Upper lobe of right lung (tissue), 1 donor: ENCODE measurements at regions not wholly inside any gene's neighbourhood (a gene's known extent, or its start where the extent isn't known, plus 50 kb on each side); places are given as distances from the start of the nearest gene placed in this dataset.

Source experiments
- ATAC-seq: fragments of 200-7000 bp; cut with Tn5 transposase; one replicate; pipeline ENCODE4 v1.9.1; 2020; ENCODE audit warnings: mild to moderate bottlenecking, moderate library complexity
- DNase-seq: peaks from one replicate; pipeline ENCODE4 v3.0.0-alpha.2; 2020
- H3K27ac ChIP-seq: fragments of 200-600 bp; one replicate; pipeline ENCODE4 v1.8.0; 2022
- H3K27me3 ChIP-seq: fragments of 200-600 bp; one replicate; pipeline ENCODE4 v1.8.0; 2022; ENCODE audit warnings: mild to moderate bottlenecking
- H3K36me3 ChIP-seq: fragments of 200-600 bp; one replicate; pipeline ENCODE4 v1.8.0; 2022
- H3K4me1 ChIP-seq: fragments of 200-600 bp; one replicate; pipeline ENCODE4 v1.8.0; 2022
- H3K4me3 ChIP-seq: fragments of 200-600 bp; one replicate; pipeline ENCODE4 v1.8.0; 2022; ENCODE audit warnings: mild to moderate bottlenecking
- H3K9me3 ChIP-seq: fragments of 200-600 bp; one replicate; pipeline ENCODE4 v1.8.0; 2022
- CTCF ChIP-seq: fragments of 200-600 bp; IDR thresholded peaks from one replicate; pipeline ENCODE4 v1.8.0; 2022; ENCODE audit warnings: antibody characterized with exemption
- intact Hi-C: fragments of 100-400 bp; cut with DNase I; formaldehyde crosslinking; loops from one replicate; pipeline ENCODE4 v1.11.0; 2022
- donor health status: DM: no; HTN: yes; CAD: no; lungs with severe emphysema.

GRCh38 chr2:142536966-142537365 lies 340.5 kb upstream of the KYNU start:
- no peak for TF ChIP-seq CTCF
- Histone ChIP-seq H3K36me3 (no peaks in the 10 kb centered on the region), H3K4me3 (no peak overlapping the region), H3K27me3 (no peaks in the 10 kb centered on the region), H3K27ac (no peak overlapping the region), H3K9me3 (no peaks in the 10 kb centered on the region), H3K4me1 (no peaks in the 10 kb centered on the region)
- no peak for ATAC-seq
- intact Hi-C loops = no loop called here
- DNase-seq = no peak

DNA sequence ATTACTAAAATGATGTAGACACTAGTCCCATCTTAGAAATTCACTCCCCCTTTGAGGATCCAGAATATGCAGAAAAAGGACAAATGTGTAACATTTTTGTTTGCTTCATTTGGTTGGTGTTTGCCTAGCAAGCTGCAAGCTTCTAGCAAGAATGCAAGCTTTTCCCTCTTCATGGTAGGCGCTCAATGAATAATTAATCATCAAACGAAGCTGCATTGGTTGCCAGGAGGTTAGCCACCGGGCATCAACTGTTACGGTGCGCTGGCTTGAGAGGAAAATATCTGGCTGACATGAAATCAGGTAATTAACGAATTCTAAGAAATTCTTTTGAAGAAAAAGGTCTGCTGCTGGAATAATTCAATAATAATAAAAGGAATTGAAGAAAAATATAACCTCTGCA lies 341.0 kb upstream of the KYNU start:
- intact Hi-C loops = no loop called here
- H3K4me1 ChIP-seq = no peaks in the 10 kb centered on the region
- ATAC-seq (no peak), DNase-seq (no peak)
- H3K36me3 ChIP-seq = no peaks in the 10 kb centered on the region
- H3K27ac ChIP-seq = no peak overlapping the region
- no peaks in the 10 kb centered on the region for H3K27me3 ChIP-seq
- no peaks in the 10 kb centered on the region for H3K9me3 ChIP-seq
- TF ChIP-seq CTCF = no peak
- no peak overlapping the region for H3K4me3 ChIP-seq

GRCh38 chr2:142535311-142535710 lies 342.2 kb upstream of the KYNU start:
- no peak for TF ChIP-seq CTCF
- Histone ChIP-seq H3K4me3 (no peak overlapping the region), H3K36me3 (no peaks in the 10 kb centered on the region), H3K27me3 (no peaks in the 10 kb centered on the region), H3K4me1 (no peaks in the 10 kb centered on the region), H3K9me3 (no peaks in the 10 kb centered on the region), H3K27ac (no peak overlapping the region)
- ATAC-seq (no peak), DNase-seq (no peak)
- intact Hi-C loops = no loop called here

DNA sequence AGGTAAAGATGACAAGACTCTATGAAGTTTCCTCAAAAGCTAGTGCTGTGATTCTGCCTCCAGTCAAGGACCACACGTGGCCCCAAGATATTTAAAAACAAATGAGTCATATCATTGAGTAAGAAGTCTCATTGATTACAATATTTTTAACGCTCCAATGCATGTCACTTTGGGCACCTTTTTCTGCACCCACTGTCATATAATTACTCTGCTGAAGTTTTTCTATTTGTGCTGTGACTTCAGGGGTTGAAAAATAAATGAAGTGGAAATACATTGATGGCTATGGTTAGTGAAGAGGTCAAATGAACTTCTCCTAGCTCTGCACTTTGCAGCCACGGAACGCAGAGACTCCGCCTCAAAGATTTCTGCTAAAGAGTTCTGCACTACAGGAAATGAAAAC lies 344.3 kb upstream of the KYNU start:
- ATAC-seq (no peak), DNase-seq (no peak)
- no peaks in the 10 kb centered on the region for H3K9me3 ChIP-seq
- no peaks in the 10 kb centered on the region for H3K36me3 ChIP-seq
- intact Hi-C loops = no loop called here
- H3K4me1 ChIP-seq = no peaks in the 10 kb centered on the region
- H3K4me3 ChIP-seq = no peak overlapping the region
- H3K27ac ChIP-seq = no peak overlapping the region
- no peak for TF ChIP-seq CTCF
- no peaks in the 10 kb centered on the region for H3K27me3 ChIP-seq

GRCh38 chr2:142531377-142531776 lies 346.1 kb upstream of the KYNU start:
- no peak overlapping the region for H3K4me3 ChIP-seq
- no peaks in the 10 kb centered on the region for H3K36me3 ChIP-seq
- DNase-seq (no peak), ATAC-seq (no peak)
- H3K27me3 ChIP-seq = no peaks in the 10 kb centered on the region
- no peaks in the 10 kb centered on the region for H3K4me1 ChIP-seq
- no peak overlapping the region for H3K27ac ChIP-seq
- intact Hi-C loops = no loop called here
- TF ChIP-seq CTCF = no peak
- no peaks in the 10 kb centered on the region for H3K9me3 ChIP-seq

DNA sequence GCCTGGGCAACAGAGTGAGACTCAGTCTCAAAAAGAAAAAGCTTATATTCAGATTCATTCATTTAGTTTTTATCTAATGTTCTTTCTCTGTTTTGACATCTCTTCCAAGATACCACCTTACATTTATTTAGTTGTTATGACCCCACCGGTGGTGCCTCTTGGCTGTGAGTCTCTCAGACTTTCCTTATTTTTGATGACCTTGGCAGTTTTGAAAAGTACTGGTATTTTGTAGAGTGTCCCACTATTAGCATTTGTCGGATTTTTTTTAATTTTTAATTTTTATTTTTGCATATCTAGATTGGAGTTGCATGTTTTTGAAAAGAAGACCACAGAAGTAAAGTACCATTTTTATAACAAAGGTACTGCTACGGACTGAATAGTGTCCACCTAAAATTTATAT lies 351.7 kb upstream of the KYNU start:
- TF ChIP-seq CTCF = no peak
- H3K27me3 ChIP-seq = no peaks in the 10 kb centered on the region
- no peaks in the 10 kb centered on the region for H3K4me1 ChIP-seq
- H3K36me3 ChIP-seq = no peaks in the 10 kb centered on the region
- no peak for DNase-seq
- intact Hi-C loops = no loop called here
- H3K4me3 ChIP-seq = no peak overlapping the region
- H3K9me3 ChIP-seq = no peaks in the 10 kb centered on the region
- ATAC-seq = no peak
- no peak overlapping the region for H3K27ac ChIP-seq
